HG02938 (cell line): ENCODE measurements at regions not wholly inside any gene's neighbourhood (a gene's known extent, or its start where the extent isn't known, plus 50 kb on each side); places are given as distances from the start of the nearest gene placed in this dataset.

ENCODE experiments used
- ATAC-seq: cut with Tn5 transposase; IDR thresholded peaks from one replicate; pipeline ENCODE4 v1.9.1; 2021; ENCODE audit warnings: mild to moderate bottlenecking, moderate library complexity; ENCODE audit not compliant: unreplicated experiment

DNA sequence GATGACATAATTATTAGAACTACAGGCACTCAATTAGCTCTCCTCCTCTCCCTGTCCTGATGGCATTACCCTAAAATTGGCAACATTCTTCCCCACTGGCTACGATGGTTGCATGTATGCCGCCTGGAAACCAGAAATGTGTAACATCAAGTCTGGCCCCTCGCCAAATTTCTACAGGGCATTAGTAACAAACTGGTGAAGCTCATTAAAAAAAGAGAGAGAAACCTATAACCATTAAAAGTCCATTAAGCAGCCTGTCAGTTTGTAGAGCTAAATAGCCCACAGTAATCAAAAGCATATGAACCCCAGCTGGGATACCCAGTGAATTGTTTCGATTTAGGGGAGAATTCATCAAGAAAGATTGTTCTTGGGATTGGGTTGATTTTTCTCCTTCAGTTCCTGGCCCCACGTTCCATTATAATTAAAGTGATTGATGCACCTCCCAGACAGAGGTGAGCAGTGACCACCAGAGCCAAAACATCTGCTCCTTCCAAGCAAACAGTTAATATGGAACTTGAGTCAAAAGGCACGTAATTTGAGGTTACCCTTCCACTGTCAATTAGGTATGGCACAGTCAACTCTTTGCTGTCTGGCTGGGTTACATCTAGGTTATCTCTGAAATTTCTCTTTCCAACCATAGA, 208.6 kb downstream of the C1D start:
- no peak for ATAC-seq

DNA sequence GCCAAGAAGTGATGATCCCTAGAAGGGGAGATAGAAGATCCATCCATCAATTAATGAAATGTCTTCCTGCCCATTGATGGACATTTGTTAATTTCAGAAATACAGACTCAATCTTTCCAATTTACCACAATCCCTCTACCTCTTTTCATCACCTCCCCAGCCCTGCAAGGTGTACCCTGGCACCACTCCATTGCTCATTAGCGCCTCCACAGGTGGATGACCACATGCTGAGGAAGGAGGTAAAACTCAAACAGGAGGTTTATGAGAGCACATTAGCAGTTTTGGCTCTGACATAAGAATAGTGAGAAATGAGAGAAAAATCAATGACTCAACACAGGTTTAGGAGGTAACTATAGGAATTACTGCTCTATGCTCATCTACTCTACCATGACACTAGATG, 208.0 kb downstream of the C1D start:
- no peak for ATAC-seq

DNA sequence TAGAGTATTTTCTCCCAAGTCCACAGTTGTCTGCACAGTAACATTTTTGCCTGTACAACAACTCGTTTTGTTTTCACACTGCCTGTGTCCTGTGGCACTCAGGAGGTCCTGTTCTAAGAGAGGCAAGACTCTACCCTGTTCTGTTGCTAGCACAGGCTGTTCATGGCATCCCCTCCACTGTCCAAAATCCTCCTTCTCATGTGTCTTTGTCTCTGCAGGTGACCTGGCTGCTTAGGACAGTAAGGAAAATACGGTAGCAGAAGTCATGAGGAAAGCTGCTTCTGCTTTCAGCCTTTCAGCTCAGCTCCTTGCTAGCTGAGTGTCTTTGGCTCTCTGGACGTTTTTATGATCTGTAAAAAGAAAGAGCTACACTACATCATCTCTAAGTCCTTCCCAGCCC, 205.9 kb downstream of the C1D start:
- no peak for ATAC-seq

DNA sequence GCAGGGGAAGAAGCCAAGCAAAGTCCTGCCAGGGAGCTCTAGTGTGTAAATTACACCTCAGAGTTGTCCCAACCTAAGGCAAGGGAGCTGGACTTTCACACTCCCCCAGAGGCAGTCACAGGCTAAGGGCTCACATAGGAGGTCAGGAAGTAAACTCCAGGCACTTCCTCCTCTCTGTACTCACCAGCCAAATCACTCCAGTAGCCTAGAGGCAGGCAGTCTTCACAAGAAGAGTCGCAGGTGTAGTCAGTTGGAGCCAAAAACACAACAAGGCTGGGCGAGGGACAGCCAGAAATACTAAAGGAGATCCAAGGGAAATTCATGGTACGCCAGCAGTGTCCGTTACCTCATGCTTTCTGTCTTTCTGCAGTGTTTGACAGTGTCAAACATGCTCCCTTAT, 205.0 kb downstream of the C1D start:
- no peak for ATAC-seq

DNA sequence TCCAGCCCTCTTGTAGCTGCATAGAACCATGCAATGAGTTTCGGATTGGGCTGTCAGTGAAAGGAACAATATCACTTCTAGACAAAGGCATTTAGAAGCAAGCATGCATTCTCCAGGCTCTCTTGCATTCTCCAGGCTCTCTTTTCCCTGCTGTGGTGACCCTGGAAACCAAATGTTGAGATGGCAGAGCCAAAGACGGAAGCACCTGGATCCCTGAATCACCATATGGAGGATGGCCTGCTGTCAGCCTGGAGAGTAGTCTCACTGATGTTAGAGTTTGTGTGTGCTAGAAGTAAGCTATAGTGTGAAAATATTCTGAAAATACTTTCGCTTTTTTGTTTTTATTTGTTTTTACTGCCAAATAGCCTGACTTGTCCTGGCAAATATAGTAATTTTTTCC, 203.9 kb downstream of the C1D start:
- ATAC-seq = no peak

DNA sequence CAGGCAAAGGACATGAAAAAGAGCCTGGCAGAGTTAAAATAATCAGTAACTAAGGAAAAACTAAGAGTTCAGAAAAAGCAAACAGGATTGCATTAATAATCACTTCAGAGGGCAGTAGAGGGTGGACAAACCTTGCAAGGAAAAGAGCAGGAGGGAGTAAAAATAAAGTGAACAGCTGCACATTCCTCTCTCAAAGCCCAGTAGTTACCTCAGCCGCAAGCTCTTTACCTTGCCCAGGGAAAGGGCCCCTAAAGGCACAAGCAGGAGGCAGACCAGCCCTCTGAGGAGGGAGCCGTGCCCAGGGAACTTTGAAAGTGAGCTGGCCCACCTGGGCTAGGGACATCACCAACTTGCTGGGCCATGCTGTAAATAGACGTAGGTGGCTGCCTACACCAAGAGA, 196.9 kb downstream of the C1D start:
- no peak for ATAC-seq

DNA sequence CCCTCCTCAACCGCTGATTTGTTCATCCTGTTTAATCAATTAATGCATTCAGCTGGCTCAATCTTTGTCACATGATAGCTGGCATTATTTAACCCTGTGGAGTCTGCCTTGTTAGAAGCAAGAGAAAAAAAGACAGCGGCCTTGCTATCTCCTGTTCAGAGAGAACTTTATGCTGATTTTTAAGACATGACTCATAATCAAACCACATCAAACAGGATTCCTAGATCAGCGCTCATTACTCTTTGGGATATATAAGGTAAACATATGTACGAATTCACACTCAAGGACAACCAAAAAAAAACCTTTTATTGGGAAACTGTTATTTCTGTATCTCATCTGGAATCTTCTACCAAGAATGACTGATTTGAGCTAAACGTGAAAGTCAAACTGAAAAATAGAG, 195.1 kb downstream of the C1D start:
- ATAC-seq = no peak

DNA sequence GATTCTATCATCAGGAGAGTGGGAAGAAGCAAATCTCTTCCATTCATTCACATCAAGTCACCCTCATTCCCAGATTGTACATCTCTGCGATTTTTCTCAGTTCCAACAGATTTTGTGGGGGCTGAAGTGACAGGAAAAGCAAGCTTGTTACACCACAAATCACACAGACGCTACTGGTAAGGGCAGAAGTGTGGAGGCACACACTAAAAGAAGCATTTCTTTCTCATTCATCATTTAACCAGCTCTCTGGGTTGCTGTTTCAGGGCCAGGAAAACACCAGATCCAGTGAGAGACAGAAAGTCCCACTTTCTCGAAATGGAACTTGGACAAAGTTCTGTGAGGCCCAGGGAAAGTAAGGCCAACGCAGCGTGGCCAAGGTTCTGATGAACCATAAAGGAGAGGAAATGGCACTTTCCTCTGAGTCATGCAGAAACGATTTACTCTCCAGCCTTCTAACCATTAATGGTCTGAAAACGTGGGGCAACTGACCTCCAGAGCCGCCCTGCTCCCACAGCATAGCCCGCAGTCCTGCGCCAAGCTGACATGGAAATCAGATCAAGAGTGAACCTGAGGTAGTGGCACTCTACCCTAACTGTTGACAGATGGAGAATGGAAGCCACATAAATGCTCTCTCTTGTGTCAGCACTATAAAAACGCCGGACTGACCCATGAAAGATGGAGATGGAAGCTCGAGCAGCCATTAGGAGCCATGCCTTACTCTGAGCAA, 191.0 kb downstream of the C1D start:
- no peak for ATAC-seq

DNA sequence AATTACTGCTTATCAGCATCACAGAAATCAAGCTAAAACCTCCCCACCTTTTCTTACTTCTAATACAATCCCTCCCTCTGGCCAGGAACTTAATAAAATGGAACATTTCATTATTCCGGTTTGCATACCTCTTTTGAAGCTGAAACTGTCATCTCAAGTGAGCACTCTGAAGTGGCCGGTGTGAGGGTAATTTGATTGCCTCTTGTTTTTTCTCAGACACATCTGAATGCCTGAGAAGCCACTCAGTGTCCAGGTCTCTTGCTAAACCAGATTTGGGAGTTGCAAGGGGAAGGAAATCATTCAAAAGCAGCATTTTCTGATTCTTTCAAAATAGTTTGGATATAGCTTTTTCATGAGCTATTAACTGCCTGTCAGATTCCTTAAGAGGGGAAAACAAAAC, 190.3 kb downstream of the C1D start:
- ATAC-seq = no peak

DNA sequence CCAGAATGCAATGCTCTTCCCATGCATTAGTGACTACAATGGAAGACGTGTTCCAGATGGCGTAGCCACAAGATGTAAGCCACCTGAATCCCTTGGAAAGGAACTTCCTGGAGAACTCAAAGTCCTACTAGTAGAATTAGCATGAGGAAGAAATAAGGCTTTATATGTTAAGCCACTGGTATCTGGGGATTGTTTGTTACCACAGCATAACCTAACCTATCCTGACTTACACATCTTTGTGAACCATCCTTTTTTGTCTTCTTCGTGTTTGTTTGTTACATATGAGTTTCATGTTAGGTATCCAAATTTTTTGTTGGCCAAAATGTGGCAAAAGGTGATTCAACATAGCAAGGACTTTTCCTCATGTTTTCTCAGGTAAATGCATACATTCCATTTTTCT, 188.9 kb downstream of the C1D start:
- no peak for ATAC-seq

DNA sequence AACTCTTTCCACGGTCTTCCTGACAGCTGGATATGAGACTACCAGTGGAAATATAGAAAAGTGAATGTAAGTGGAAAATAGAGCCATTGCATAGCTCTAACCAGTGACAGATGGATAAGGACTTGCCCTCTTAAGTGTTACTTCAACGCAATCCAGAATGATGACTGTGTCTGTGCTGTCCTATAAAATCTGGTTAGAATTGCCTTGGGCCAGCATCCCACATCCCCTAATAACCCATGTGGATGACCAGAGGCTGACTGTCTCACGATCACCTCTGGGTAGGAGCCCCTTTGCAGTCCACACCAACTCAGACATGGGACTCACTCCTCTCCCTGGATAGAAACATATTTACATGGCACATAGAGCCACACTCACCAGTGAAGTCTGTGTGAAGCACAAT, 186.6 kb downstream of the C1D start:
- ATAC-seq = no peak

DNA sequence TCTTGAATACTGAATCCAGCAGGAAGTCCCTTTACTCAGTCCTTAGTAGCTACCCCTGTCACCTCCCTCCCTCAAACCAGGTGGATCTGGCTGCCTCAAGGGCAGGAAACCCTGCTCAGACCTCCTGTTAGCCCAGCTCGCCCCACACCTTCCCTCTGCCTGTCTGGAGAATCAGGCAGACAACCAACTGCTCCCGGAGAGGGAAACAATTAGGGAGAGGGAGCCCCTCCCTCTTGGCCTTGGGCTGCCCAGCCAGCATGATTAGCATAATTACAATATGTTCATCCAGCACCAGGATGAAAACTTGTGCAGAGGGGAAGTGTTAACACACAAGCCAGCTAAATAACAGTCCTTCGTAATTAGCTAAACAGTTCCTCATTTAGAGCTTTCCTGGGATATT, 185.5 kb downstream of the C1D start:
- no peak for ATAC-seq

DNA sequence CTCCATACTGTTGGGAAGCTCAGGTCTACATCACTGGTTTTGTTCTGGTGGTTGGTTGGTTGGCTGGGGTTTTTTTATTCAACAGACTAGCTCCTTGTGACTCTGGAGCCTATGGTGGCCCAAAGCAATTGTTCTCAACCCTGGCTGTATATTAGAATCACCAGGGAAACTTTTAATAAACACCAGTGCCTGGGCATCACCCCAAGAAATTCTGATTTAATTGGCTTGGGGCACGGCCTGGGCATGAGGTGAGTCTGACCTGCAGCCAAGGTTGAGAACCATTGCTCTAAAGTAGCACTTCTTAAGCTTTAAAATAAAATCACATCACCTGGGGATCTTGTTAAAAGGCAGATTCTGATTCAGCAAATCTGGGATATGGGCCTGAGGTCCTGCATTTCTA, 184.1 kb downstream of the C1D start:
- ATAC-seq = no peak

DNA sequence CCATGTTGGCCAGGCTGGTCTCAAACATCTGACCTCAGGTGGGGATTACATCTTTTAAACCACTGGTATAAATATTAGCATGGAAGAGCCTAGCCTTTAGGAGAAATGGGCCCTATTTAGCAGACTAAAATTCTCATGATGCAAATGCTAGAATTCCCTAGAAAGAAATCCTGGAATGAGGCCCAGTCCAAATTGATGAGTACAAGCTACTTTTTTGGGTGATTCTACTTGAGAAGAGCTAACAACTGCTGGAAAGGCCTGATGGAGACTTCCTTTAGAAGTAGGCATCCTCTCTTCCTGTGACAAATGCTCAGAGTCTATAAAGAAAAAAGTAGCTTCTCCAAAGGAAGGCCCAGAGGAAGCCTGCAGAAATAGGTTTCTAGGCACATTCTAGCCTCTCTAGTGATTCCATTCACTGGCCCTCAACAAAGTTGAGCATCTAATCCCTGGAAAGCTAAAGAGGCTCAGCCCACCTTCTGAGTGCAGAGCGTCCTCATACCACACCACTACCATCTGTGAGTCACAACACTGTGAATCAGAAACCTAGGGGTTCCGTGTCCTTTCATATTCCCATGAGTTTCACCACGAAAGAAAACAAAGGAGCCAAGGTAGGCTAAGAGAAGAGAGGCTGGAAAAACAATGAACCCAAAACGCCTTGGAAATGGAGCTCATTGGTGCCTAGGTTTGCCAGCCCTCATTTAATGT, 183.1 kb downstream of the C1D start:
- no peak for ATAC-seq

DNA sequence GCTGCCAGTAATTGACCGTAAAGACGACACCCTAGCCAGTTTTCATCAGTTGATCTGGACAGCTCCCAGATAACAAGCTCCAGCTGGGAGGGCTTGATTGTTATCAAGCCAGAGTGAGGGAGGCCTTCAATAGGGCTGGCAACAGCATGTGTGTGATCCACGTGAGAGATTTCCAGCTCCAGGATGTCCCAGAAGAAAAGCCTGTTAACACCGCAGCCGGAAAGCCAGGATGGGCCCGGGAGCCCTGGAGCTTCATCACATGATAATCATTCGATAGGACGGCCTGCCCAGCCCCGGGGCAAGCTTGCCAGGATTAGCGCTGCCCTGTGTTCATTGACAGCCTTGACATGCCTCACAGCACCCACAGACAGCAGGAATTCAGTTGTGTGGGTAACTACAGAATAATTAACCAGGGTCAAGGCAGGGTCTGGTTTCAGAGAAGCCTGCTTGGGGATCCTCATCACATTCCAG, 182.5 kb downstream of the C1D start:
- ATAC-seq = no peak

DNA sequence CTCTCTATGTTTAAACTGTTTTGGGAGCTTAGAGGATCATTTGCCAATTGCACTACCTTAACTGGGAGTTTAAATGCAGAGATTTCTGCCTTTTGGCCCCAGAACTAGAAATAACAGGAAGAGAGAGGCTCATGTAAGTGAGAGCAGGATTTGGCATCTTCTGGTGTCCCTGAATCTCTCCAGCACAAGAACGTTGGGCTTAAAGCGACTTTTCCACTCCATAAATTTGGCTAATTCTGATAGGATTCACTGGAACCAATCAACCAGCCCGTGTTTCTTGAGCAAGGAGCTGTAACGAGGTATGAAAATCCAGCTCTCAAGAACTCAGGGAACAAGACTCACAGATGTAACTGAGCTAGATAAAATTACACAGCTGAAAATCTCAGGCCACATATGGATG, 181.0 kb downstream of the C1D start:
- ATAC-seq = no peak

DNA sequence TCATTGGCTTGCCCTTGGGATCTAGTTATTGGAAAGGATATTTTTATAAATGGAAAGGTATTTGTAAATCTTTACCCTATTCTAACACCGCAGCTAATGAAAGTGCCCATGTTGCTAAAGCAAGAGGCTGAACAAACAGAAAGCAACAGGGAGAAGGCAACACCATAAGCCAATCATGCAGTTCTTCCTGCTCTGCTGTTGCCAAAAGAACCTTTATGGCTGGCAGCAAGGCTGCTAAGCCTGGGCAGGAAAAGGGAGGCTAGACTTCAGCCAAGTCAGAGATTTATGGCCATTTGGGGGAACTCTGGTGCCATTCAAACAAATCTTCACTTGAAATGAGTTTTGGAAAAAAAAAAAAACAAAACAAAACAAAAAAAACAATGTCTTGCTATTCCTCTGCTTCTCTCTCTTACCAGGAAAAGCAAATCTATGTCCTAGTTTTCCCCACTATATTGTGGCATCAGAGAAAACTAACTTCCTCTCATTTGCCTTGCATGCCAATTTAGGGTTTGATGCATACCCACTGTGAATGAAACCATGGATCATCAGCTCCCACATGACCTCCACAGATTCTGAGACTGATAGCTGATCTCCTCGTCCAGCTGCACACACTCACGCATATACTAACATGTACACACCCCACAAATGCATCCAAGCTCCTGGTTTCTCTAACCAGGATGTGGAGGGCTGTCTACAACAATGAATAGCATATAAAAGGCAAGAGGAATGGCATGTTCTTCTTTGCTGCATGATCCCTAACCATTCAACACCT, 179.3 kb downstream of the C1D start:
- no peak for ATAC-seq

DNA sequence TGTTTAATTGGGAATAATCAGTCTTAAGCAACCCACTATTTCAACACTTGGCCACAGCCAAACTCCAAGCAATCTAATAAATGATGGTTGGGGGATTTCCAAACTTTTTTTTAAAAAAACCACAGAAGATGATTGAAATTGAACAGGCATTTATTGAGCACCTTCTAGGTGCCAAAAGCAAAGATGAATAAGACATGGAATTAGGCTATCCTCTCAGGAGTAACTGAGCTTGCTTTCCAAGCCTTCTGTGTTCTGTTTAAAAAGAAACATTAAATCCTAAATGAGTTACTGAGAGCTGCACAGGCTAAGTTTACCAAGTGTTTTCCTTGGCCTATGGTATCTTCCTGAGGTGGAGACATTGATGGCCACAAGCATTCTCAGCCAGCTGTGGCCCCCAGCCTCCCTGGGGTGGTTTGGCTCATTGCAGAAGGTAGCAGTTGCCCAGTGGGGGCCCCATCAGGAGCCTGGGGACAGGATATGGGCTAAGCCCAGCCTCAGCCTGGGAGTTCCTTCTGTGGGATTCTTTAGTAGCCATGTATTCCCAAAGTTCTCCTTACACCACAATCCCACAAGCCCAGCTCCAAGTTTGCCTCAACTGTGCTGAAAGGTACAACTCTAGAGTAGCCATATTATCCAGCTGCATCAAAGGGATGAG, 174.3 kb downstream of the C1D start:
- no peak for ATAC-seq

DNA sequence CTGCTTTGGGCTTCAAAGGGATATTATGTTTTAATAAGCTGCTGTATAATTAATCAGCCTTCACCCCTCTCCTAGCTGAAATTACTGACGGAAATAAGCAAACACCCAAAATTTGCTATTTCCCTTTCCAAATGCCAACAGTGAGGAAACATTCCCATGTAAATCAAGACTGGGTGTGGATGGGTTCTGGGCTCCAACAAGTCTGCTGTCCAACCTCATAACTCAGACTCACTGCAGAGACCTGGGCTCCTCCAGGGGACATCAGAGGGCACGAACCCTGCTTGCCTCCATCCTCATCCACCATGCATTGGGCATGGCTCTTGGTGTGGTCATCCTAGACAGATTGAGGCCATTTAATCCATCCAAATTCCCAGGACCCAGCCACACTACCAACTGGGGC, 173.7 kb downstream of the C1D start:
- no peak for ATAC-seq

DNA sequence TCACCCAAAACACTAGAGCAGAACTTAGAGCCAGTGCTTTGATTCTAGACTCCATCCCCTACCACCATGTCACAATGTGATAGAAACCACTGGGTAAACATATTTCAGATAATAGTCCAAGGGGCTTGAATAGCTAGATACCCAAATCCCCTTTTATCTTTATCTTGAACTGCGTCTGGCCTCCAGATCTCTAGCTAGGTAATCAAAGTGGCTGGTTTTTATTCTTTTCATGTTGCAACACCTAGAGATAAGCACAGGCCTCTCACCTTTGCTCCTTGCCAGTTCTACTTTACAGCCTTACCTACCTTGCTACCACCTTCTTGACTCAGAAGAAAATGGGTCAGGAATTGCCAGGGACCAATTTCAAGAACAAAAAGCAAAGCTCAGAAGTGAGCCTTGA, 171.2 kb downstream of the C1D start:
- no peak for ATAC-seq

DNA sequence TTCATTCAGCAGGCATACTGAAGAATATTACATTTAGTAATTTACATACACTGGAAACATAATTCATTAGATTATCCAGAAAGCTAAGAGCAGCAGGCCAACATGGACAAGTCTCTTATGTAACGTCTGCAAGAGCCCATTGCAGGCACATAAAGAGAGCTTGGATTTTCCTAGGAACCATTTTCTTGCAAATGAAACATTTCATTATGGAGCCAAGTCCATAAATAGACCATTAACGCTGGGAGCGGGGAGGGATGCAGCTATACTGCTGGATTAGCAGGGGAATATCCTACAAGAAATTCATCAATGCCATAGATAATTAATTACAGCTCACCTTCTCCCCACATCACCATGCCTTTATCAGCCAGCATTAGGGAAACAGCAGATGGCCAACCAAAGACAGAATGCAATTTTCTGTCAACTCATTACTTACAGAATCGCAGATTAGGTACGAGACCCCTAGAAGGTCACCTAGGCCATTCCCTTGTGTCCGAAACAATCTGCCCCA, 170.4 kb downstream of the C1D start:
- no peak for ATAC-seq
